H1 (cell line): ENCODE measurements at regions not wholly inside any gene's neighbourhood (a gene's known extent, or its start where the extent isn't known, plus 50 kb on each side); places are given as distances from the start of the nearest gene placed in this dataset.

Experiments
- CTCF ChIA-PET: fragments of 300-600 bp; sonication (Branson Sonifier 250); formaldehyde crosslinking; loops from one replicate; lab custom pipeline; 2021; ENCODE audit not compliant: partially characterized antibody; lab: Charles Lee
- POLR2A ChIA-PET: fragments of 300-600 bp; sonication (Branson Sonifier 250); formaldehyde crosslinking; loops from one replicate; lab custom pipeline; 2021; ENCODE audit warnings: inconsistent platforms; ENCODE audit not compliant: partially characterized antibody; lab: Charles Lee
- DNase-seq, 2 experiments: peaks; one replicate each; pipeline versions ENCODE4 v3.0.0 to v3.0.0-alpha.2; 2010 to 2022; ENCODE audit warnings: low spot score in 2 of 2, low read depth in 1 of 2, mixed read lengths in 1 of 2
- FAIRE-seq: peaks from 2 replicates; lab custom pipeline; 2011; peaks lifted over from hg19 to GRCh38; lab: Jason Lieb, UNC
- H2AFZ ChIP-seq: 2 replicates; pipeline ENCODE4 v1.8.1; 2012; ENCODE audit warnings: low read length, inconsistent platforms
- H2AK5ac ChIP-seq: 2 replicates; pipeline ENCODE4 v1.6.1; 2013; ENCODE audit warnings: low read depth, low read length
- H2BK120ac ChIP-seq: replicated peaks from 2 replicates; pipeline ENCODE3; 2013; ENCODE audit warnings: low read depth, low read length, inconsistent platforms
- H2BK12ac ChIP-seq: 2 replicates; pipeline ENCODE4 v1.6.1; 2013; ENCODE audit warnings: low read depth, low read length
- H2BK15ac ChIP-seq: 2 replicates; pipeline ENCODE4 v1.6.1; 2013; ENCODE audit warnings: low read length
- H2BK20ac ChIP-seq: 2 replicates; pipeline ENCODE4 v1.6.1; 2013; ENCODE audit warnings: low read length
- H2BK5ac ChIP-seq: 2 replicates; pipeline ENCODE4 v1.6.1; 2013; ENCODE audit warnings: low read depth, low read length
- H3K14ac ChIP-seq: 2 replicates; pipeline ENCODE4 v1.6.1; 2013; ENCODE audit warnings: inconsistent platforms; ENCODE audit not compliant: insufficient read length
- H3K18ac ChIP-seq: 2 replicates; pipeline ENCODE4 v1.6.1; 2013; ENCODE audit warnings: low read length; ENCODE audit errors: extremely low read depth
- H3K23ac ChIP-seq: 2 replicates; pipeline ENCODE4 v1.6.1; 2013; ENCODE audit warnings: inconsistent platforms; ENCODE audit not compliant: insufficient read length
- H3K23me2 ChIP-seq: 2 replicates; pipeline ENCODE4 v1.6.1; 2013; ENCODE audit warnings: low read depth, low read length
- H3K27ac ChIP-seq: 2 replicates; pipeline ENCODE4 v1.6.1; 2011; ENCODE audit warnings: low read depth, low read length, inconsistent platforms
- H3K27me3 ChIP-seq, 4 experiments: replicated peaks in 1 of 4; 1 replicate in 1 of 4; 2 replicates in 3 of 4; pipeline versions ENCODE4 v1.6.1 to v1.8.1; 2011 to 2013; ENCODE audit warnings: low read length in 3 of 4, mild to moderate bottlenecking in 3 of 4, inconsistent platforms in 2 of 4, mixed read lengths in 2 of 4, moderate library complexity in 1 of 4; ENCODE audit not compliant: control insufficient read depth in 3 of 4, insufficient read depth in 3 of 4; ENCODE audit errors: extremely low read depth in 1 of 4
- H3K36me3 ChIP-seq, 4 experiments: 2 replicates each; pipeline versions ENCODE4 v1.6.1 to v1.8.1; 2011 to 2013; ENCODE audit warnings: mild to moderate bottlenecking in 4 of 4, low read length in 3 of 4, moderate library complexity in 2 of 4, control low read depth in 1 of 4, inconsistent platforms in 1 of 4; ENCODE audit not compliant: insufficient read depth in 4 of 4, control insufficient read depth in 2 of 4
- H3K4ac ChIP-seq: replicated peaks from 2 replicates; pipeline ENCODE3; 2013; ENCODE audit warnings: low read length, low read depth, mixed read lengths, inconsistent platforms; ENCODE audit not compliant: insufficient read length
- H3K4me1 ChIP-seq, 4 experiments: replicated peaks in 1 of 4; 1 replicate in 1 of 4; 2 replicates in 3 of 4; pipeline versions ENCODE4 v1.6.1 to v1.8.1; 2011 to 2013; ENCODE audit warnings: low read length in 3 of 4, inconsistent platforms in 2 of 4, mixed read lengths in 1 of 4; ENCODE audit not compliant: insufficient read depth in 4 of 4, control insufficient read depth in 3 of 4
- H3K4me2 ChIP-seq, 2 experiments: 2 replicates each; pipeline versions ENCODE4 v1.6.1 to v1.8.1; 2011 to 2013; ENCODE audit warnings: low read depth in 2 of 2, low read length in 2 of 2, control low read depth in 1 of 2, inconsistent platforms in 1 of 2, mild to moderate bottlenecking in 1 of 2; ENCODE audit not compliant: insufficient read depth in 1 of 2
- H3K4me3 ChIP-seq, 4 experiments: fragments of 200-600, 300-600 bp in 1 of 4; sonication (generic), shearing (Covaris generic), sonication (Bioruptor Twin) in 1 of 4; 2 replicates each; pipeline versions ENCODE4 v1.5.1 to v1.8.1; 2011 to 2016; ENCODE audit warnings: low read length in 4 of 4, low read depth in 3 of 4, control low read depth in 2 of 4, inconsistent platforms in 2 of 4, mild to moderate bottlenecking in 2 of 4, mixed read lengths in 1 of 4, moderate library complexity in 1 of 4; ENCODE audit not compliant: insufficient read depth in 2 of 4; ENCODE audit errors: extremely low read depth in 1 of 4
- H3K56ac ChIP-seq: replicated peaks from 2 replicates; pipeline ENCODE3; 2013; ENCODE audit warnings: low read depth, mild to moderate bottlenecking, mixed read lengths, low read length, inconsistent platforms; ENCODE audit not compliant: insufficient read length
- H3K79me1 ChIP-seq: 2 replicates; pipeline ENCODE4 v1.6.1; 2013; ENCODE audit warnings: low read depth, low read length, control low read depth
- H3K79me2 ChIP-seq, 2 experiments: 2 replicates each; pipeline versions ENCODE4 v1.6.1 to v1.8.1; 2012 to 2013; ENCODE audit warnings: low read length in 2 of 2, mild to moderate bottlenecking in 2 of 2, inconsistent platforms in 1 of 2; ENCODE audit not compliant: insufficient read depth in 2 of 2, control insufficient read depth in 1 of 2
- H3K9ac ChIP-seq, 4 experiments: replicated peaks in 1 of 4; 1 replicate in 1 of 4; 2 replicates in 3 of 4; pipeline versions ENCODE4 v1.6.1 to v1.8.1; 2011 to 2013; ENCODE audit warnings: low read depth in 3 of 4, low read length in 3 of 4, control low read depth in 2 of 4, mild to moderate bottlenecking in 2 of 4, moderate library complexity in 2 of 4, inconsistent platforms in 1 of 4; ENCODE audit errors: extremely low read depth in 1 of 4
- H3K9me3 ChIP-seq, 2 experiments: 2 replicates each; pipeline versions ENCODE4 v1.6.1 to v1.8.1; 2012 to 2013; ENCODE audit warnings: mild to moderate bottlenecking in 2 of 2, moderate library complexity in 2 of 2, control low read depth in 1 of 2, inconsistent platforms in 1 of 2, low read depth in 1 of 2, low read length in 1 of 2, mixed read lengths in 1 of 2; ENCODE audit not compliant: insufficient read depth in 2 of 2
- H4K20me1 ChIP-seq, 2 experiments: replicated peaks in 1 of 2; 2 replicates each; pipeline versions ENCODE3 to v1.8.1; 2011 to 2013; ENCODE audit warnings: inconsistent platforms in 2 of 2, low read length in 2 of 2, mild to moderate bottlenecking in 1 of 2; ENCODE audit not compliant: insufficient read depth in 2 of 2, control insufficient read depth in 1 of 2
- H4K5ac ChIP-seq: 2 replicates; pipeline ENCODE4 v1.6.1; 2013; ENCODE audit warnings: low read length, low read depth, mixed read lengths, inconsistent platforms; ENCODE audit not compliant: insufficient read length
- H4K8ac ChIP-seq: 2 replicates; pipeline ENCODE4 v1.8.0; 2013; ENCODE audit warnings: mild to moderate bottlenecking, moderate library complexity, low read length, inconsistent platforms; ENCODE audit not compliant: insufficient read depth; ENCODE audit errors: extremely low read depth
- H4K91ac ChIP-seq: replicated peaks from 2 replicates; pipeline ENCODE3; 2013; ENCODE audit warnings: low read length, mixed read lengths, inconsistent platforms; ENCODE audit not compliant: insufficient read length
- ATF2 ChIP-seq: IDR thresholded peaks from 2 replicates; pipeline ENCODE4 v1.6.1; 2012; ENCODE audit warnings: low read length, inconsistent platforms
- BCL11A ChIP-seq, 2 experiments: IDR thresholded peaks; one replicate each; pipeline ENCODE4 v1.6.1; 2011; ENCODE audit warnings: low read depth in 2 of 2, low read length in 2 of 2, mild to moderate bottlenecking in 2 of 2
- CHD1 ChIP-seq: IDR thresholded peaks from 2 replicates; pipeline ENCODE4 v1.6.1; 2012; ENCODE audit warnings: low read depth, low read length, improper control_type of control experiment
- EZH2 ChIP-seq: fragments of 200-600 bp; sonication (generic); IDR thresholded peaks from 2 replicates; pipeline ENCODE4 v1.7.1; 2012; ENCODE audit warnings: low read depth, mild to moderate bottlenecking, moderate library complexity, low read length, inconsistent platforms; ENCODE audit not compliant: severe bottlenecking
- FOSL1 ChIP-seq: IDR thresholded peaks from 2 replicates; pipeline ENCODE4 v1.6.1; 2011; ENCODE audit warnings: mild to moderate bottlenecking, low read depth, low read length, moderate library complexity; ENCODE audit not compliant: insufficient read depth
- MAX ChIP-seq: IDR thresholded peaks from 2 replicates; pipeline ENCODE4 v1.6.1; 2012; ENCODE audit warnings: inconsistent platforms
- PHF8 ChIP-seq: fragments of 200-600 bp; sonication (generic); conservative IDR thresholded peaks from 2 replicates; pipeline ENCODE4 v1.7.1; 2012; ENCODE audit warnings: low read depth, mild to moderate bottlenecking, inconsistent platforms, low read length, moderate library complexity
- RXRA ChIP-seq: IDR thresholded peaks from 2 replicates; pipeline ENCODE4 v1.6.1; 2011; ENCODE audit warnings: low read depth, mild to moderate bottlenecking, low read length, moderate library complexity; ENCODE audit not compliant: insufficient read depth
- TAF7 ChIP-seq: optimal IDR thresholded peaks from 2 replicates; pipeline ENCODE3; 2011; ENCODE audit warnings: low read depth, mild to moderate bottlenecking, inconsistent platforms, low read length, moderate library complexity, borderline replicate concordance
- USF2 ChIP-seq: IDR thresholded peaks from 2 replicates; pipeline ENCODE4 v1.6.1; 2011; ENCODE audit warnings: low read length, improper control_type of control experiment
- WGBS, 2 experiments: shearing (Covaris generic) in 1 of 2; methylation state at CpG; one replicate each; pipeline versions ENCODE4 v1.1.6 to v1.1.7; 2013 to 2015; ENCODE audit warnings: low lambda C conversion rate in 2 of 2, mixed read lengths in 2 of 2, inconsistent platforms in 1 of 2, low coverage in 1 of 2, missing lambda C conversion rate in 1 of 2; ENCODE audit not compliant: insufficient replicate concordance in 2 of 2, insufficient coverage in 1 of 2, insufficient read length in 1 of 2; ENCODE audit errors: extremely low coverage in 1 of 2, missing lambda C conversion rate in 1 of 2; 5-methylcytosine and 5-hydroxymethylcytosine counted together

- Histone ChIP-seq H3K4me1 (no peaks in the 10 kb centered on the region), H3K36me3 (no peaks in the 10 kb centered on the region), H3K79me1 (no peaks in the 10 kb centered on the region), H3K18ac (no peak overlapping the region), H3K27me3 (no peaks in the 10 kb centered on the region; a peak in 1 of 7 replicates), H3K4me2 (no peak overlapping the region), H4K91ac (no peak overlapping the region), H4K8ac (no peak overlapping the region), H2BK20ac (no peak overlapping the region), H3K27ac (no peak overlapping the region), H4K5ac (no peak overlapping the region), H4K20me1 (no peaks in the 10 kb centered on the region), H3K56ac (no peak overlapping the region), H3K9ac (no peak overlapping the region), H3K14ac (no peak overlapping the region), H2AK5ac (no peak overlapping the region), H3K4me3 (no peak overlapping the region), H2BK120ac (no peak overlapping the region), H3K9me3 (no peaks in the 10 kb centered on the region), H3K23me2 (no peaks in the 10 kb centered on the region), H3K4ac (no peak overlapping the region), H2BK5ac (no peak overlapping the region), H3K23ac (no peak overlapping the region), H2BK15ac (peak overlapping the region; percentile 65; the same call in 1 of the 2 replicates), H2BK12ac (no peak overlapping the region), H2AFZ (no peak overlapping the region), H3K79me2 (no peaks in the 10 kb centered on the region)
- 88% methylated on average over 4 of the region's 4 CpGs; no CpG with 5 or more reads in 1 of the 2 experiments for WGBS, 2 experiments
- no peak for FAIRE-seq
- ChIA-PET POLR2A (no interaction called here), CTCF (interaction anchor here (1.2 to 1.4 kb wide), 3 partner anchors 14 to 236 kb away, joined by 3 to 4 read pairs (median 3); no protein-coding TSS in a partner anchor)
- no peak for DNase-seq
- no peak for TF ChIP-seq ATF2
- no peak for TF ChIP-seq FOSL1
- no peak for TF ChIP-seq EZH2
- TF ChIP-seq RXRA = no peak
- TF ChIP-seq USF2 = no peak
- no peak for TF ChIP-seq PHF8
- no peak for TF ChIP-seq BCL11A (IDR thresholded peaks at IDR 0.05; ENCODE audit: low read depth in 2 of 2, low read length in 2 of 2)
- TF ChIP-seq TAF7 = no peak
- no peak for TF ChIP-seq MAX
- TF ChIP-seq CHD1 = no peak
Observed at GRCh38 chr22:34903416-34903815, 162.5 kb upstream of the ISX start.
